OCI-LY3 (cell line): ENCODE measurements at regions not wholly inside any gene's neighbourhood (a gene's known extent, or its start where the extent isn't known, plus 50 kb on each side); places are given as distances from the start of the nearest gene placed in this dataset.

Experiments used
- H2AFZ ChIP-seq: fragments of 200-600, 300-600 bp; shearing (Covaris generic); 2 replicates; pipeline ENCODE4 v1.6.0; 2014; ENCODE audit warnings: antibody characterized with exemption, low read depth, low read length
- H3K27ac ChIP-seq: fragments of 200-600, 300-600 bp; sonication (generic); 2 replicates; pipeline ENCODE4 v1.5.1; 2014; ENCODE audit warnings: mild to moderate bottlenecking, low read length, moderate library complexity, mixed read lengths
- H3K27me3 ChIP-seq: fragments of 200-600, 300-600 bp; sonication (generic); 2 replicates; pipeline ENCODE4 v1.6.1; 2014; ENCODE audit warnings: low read depth, low read length, mixed read lengths
- H3K36me3 ChIP-seq: fragments of 200-600, 300-600 bp; sonication (generic); replicated peaks from 2 replicates; pipeline ENCODE3; 2014; ENCODE audit warnings: low read depth, low read length, mixed read lengths
- H3K4me1 ChIP-seq: fragments of 300-600, 200-600 bp; sonication (generic); 2 replicates; pipeline ENCODE4 v1.6.1; 2014; ENCODE audit warnings: low read length, mixed read lengths
- H3K4me2 ChIP-seq: fragments of 200-600, 300-600 bp; sonication (generic); 2 replicates; pipeline ENCODE4 v1.6.1; 2014; ENCODE audit warnings: low read length, mixed read lengths
- H3K4me3 ChIP-seq: fragments of 300-600, 200-600 bp; sonication (generic); 2 replicates; pipeline ENCODE4 v1.5.1; 2014; ENCODE audit warnings: antibody characterized with exemption, mild to moderate bottlenecking, low read length, moderate library complexity
- H3K79me2 ChIP-seq: fragments of 300-600, 200-600 bp; shearing (Covaris generic); 2 replicates; pipeline ENCODE4 v1.6.1; 2014; ENCODE audit warnings: mild to moderate bottlenecking, low read length, mixed read lengths
- H3K9ac ChIP-seq: fragments of 300-600, 200-600 bp; shearing (Covaris generic); 2 replicates; pipeline ENCODE4 v1.6.0; 2014; ENCODE audit warnings: mild to moderate bottlenecking, low read length, moderate library complexity
- H3K9me3 ChIP-seq: fragments of 200-600, 300-600 bp; shearing (Covaris generic); 2 replicates; pipeline ENCODE4 v1.6.1; 2014; ENCODE audit warnings: low read length, mixed read lengths; ENCODE audit not compliant: insufficient read depth
- H4K20me1 ChIP-seq: fragments of 200-600, 300-600 bp; sonication (generic); 2 replicates; pipeline ENCODE4 v1.6.1; 2016; ENCODE audit warnings: low read length, mixed read lengths; ENCODE audit not compliant: insufficient read depth
- CTCF ChIP-seq: fragments of 200-600, 300-600 bp; sonication (generic); IDR thresholded peaks from 2 replicates; pipeline ENCODE4 v1.5.1; 2014; ENCODE audit warnings: antibody characterized with exemption, low read length, low read depth
- EZH2phosphoT487 ChIP-seq: fragments of 200-600 bp; shearing (Covaris generic); IDR thresholded peaks from 2 replicates; pipeline ENCODE4 v1.6.1; 2018; ENCODE audit warnings: antibody characterized with exemption, mixed run types, low read depth

GRCh38 chr22:49451070-49451840 lies 376.4 kb downstream of the BRD1 start:
- no peak overlapping the region for H3K9ac ChIP-seq

GRCh38 chr22:49450498-49450897 lies 377.2 kb downstream of the BRD1 start:
- Histone ChIP-seq H3K4me1 (peaks cover 16% of the 10 kb centered on the region; the same call in 1 of the 2 replicates), H3K36me3 (no peaks in the 10 kb centered on the region), H3K27ac (no peak overlapping the region), H3K79me2 (no peaks in the 10 kb centered on the region), H3K9ac (no peak overlapping the region), H3K9me3 (no peaks in the 10 kb centered on the region), H2AFZ (no peak overlapping the region), H3K27me3 (no peaks in the 10 kb centered on the region), H3K4me3 (no peak overlapping the region), H3K4me2 (no peak overlapping the region), H4K20me1 (no peaks in the 10 kb centered on the region)
- TF ChIP-seq EZH2phosphoT487 (no peak), CTCF (no peak)

More at GRCh38 chr22:49451070-49451840, 376.4 kb downstream of the BRD1 start:
- TF ChIP-seq EZH2phosphoT487 (no peak), CTCF (no peak)
- H3K4me2 ChIP-seq, result no peak overlapping the region
- no peaks in the 10 kb centered on the region for H3K9me3 ChIP-seq
- peaks cover 8% of the 10 kb centered on the region; the same call in 1 of the 2 replicates for H3K4me1 ChIP-seq
- H2AFZ ChIP-seq, result no peak overlapping the region
- no peak overlapping the region for H3K4me3 ChIP-seq
- H3K36me3 ChIP-seq, result no peaks in the 10 kb centered on the region
- H3K79me2 ChIP-seq, result no peaks in the 10 kb centered on the region
- no peak overlapping the region for H3K27ac ChIP-seq
- H3K27me3 ChIP-seq, result no peaks in the 10 kb centered on the region
- no peaks in the 10 kb centered on the region for H4K20me1 ChIP-seq

GRCh38 chr22:49449811-49450446 lies 377.7 kb downstream of the BRD1 start:
- no peaks in the 10 kb centered on the region for H3K27me3 ChIP-seq

More at GRCh38 chr22:49449811-49450446, 377.7 kb downstream of the BRD1 start:
- Histone ChIP-seq H3K4me2 (no peak overlapping the region), H3K27ac (no peak overlapping the region), H3K79me2 (no peaks in the 10 kb centered on the region), H3K4me1 (peaks cover 16% of the 10 kb centered on the region; the same call in 1 of the 2 replicates), H3K36me3 (no peaks in the 10 kb centered on the region), H3K4me3 (no peak overlapping the region), H3K9me3 (no peaks in the 10 kb centered on the region), H2AFZ (no peak overlapping the region), H4K20me1 (no peaks in the 10 kb centered on the region), H3K9ac (no peak overlapping the region)
- no peak for TF ChIP-seq CTCF
- TF ChIP-seq EZH2phosphoT487, result no peak
